Liver (tissue), 8 donors: ENCODE measurements at regions not wholly inside any gene's neighbourhood (a gene's known extent, or its start where the extent isn't known, plus 50 kb on each side); places are given as distances from the start of the nearest gene placed in this dataset.

Source experiments
- DNase-seq: peaks from one replicate; pipeline ENCODE4 v3.0.0-alpha.2; 2017; ENCODE audit warnings: low spot score
- H3K27ac ChIP-seq, 2 donors: one replicate each; pipeline ENCODE4 v1.7.0; 2013; ENCODE audit warnings: inconsistent platforms in 2 of 2, low read length in 2 of 2, control low read depth in 1 of 2, low read depth in 1 of 2, mild to moderate bottlenecking in 1 of 2
- H3K27me3 ChIP-seq, 4 donors: one replicate each; pipeline versions ENCODE4 v1.6.1 to v1.7.0; 2013; ENCODE audit warnings: low read length in 3 of 4, inconsistent platforms in 1 of 4, mild to moderate bottlenecking in 1 of 4, moderate library complexity in 1 of 4; ENCODE audit not compliant: control insufficient read depth in 4 of 4, insufficient read depth in 4 of 4
- H3K36me3 ChIP-seq, 4 donors: one replicate each; pipeline versions ENCODE4 v1.6.1 to v1.7.0; 2013; ENCODE audit warnings: low read length in 3 of 4, mild to moderate bottlenecking in 3 of 4, low read depth in 1 of 4, moderate library complexity in 1 of 4; ENCODE audit not compliant: control insufficient read depth in 4 of 4, insufficient read depth in 3 of 4
- H3K4me1 ChIP-seq, 4 donors: one replicate each; pipeline versions ENCODE4 v1.6.1 to v1.7.0; 2013; ENCODE audit warnings: low read length in 3 of 4, mild to moderate bottlenecking in 3 of 4, moderate library complexity in 1 of 4; ENCODE audit not compliant: control insufficient read depth in 4 of 4, insufficient read depth in 4 of 4
- H3K4me3 ChIP-seq, 3 donors: one replicate each; pipeline versions ENCODE4 v1.6.1 to v1.7.0; 2013; ENCODE audit warnings: low read length in 3 of 3, control low read depth in 1 of 3, low read depth in 1 of 3, mild to moderate bottlenecking in 1 of 3
- H3K9ac ChIP-seq, 2 donors: one replicate each; pipeline ENCODE4 v1.7.0; 2013; ENCODE audit warnings: low read length in 2 of 2, mild to moderate bottlenecking in 2 of 2, moderate library complexity in 2 of 2, control low read depth in 1 of 2, low read depth in 1 of 2
- H3K9me3 ChIP-seq, 4 donors: one replicate each; pipeline versions ENCODE4 v1.6.1 to v1.7.0; 2013; ENCODE audit warnings: low read length in 3 of 4; ENCODE audit not compliant: control insufficient read depth in 4 of 4
- EGR1 ChIP-seq, 2 donors: IDR thresholded peaks; 2 replicates each; pipeline ENCODE4 v1.6.1; 2016 to 2018; ENCODE audit warnings: antibody characterized with exemption in 2 of 2, low read depth in 2 of 2
- FOXA1 ChIP-seq: IDR thresholded peaks from 2 replicates; pipeline ENCODE4 v1.6.1; 2016; ENCODE audit warnings: antibody characterized with exemption
- FOXA2 ChIP-seq: IDR thresholded peaks from 2 replicates; pipeline ENCODE4 v1.6.1; 2016; ENCODE audit warnings: antibody characterized with exemption
- GABPA ChIP-seq, 2 donors: IDR thresholded peaks in 1 of 2; conservative IDR thresholded peaks in 1 of 2; 2 replicates each; pipeline ENCODE4 v1.6.1; 2016; ENCODE audit warnings: antibody characterized with exemption in 2 of 2, mild to moderate bottlenecking in 1 of 2, moderate library complexity in 1 of 2
- HNF4A ChIP-seq, 2 donors: conservative IDR thresholded peaks; 2 replicates each; pipeline ENCODE4 v1.6.1; 2016; ENCODE audit warnings: antibody characterized with exemption in 2 of 2, mild to moderate bottlenecking in 2 of 2
- HNF4G ChIP-seq: IDR thresholded peaks from 2 replicates; pipeline ENCODE4 v1.6.1; 2016; ENCODE audit warnings: antibody characterized with exemption
- JUND ChIP-seq, 2 donors: IDR thresholded peaks; 2 replicates each; pipeline ENCODE4 v1.6.1; 2016; ENCODE audit warnings: antibody characterized with exemption in 2 of 2
- NR2F2 ChIP-seq: IDR thresholded peaks from 2 replicates; pipeline ENCODE4 v1.6.1; 2016; ENCODE audit warnings: antibody characterized with exemption
- RAD21 ChIP-seq, 2 donors: IDR thresholded peaks; 2 replicates each; pipeline ENCODE4 v1.6.1; 2016; ENCODE audit warnings: antibody characterized with exemption in 2 of 2, mild to moderate bottlenecking in 2 of 2
- SP1 ChIP-seq: IDR thresholded peaks from 2 replicates; pipeline ENCODE4 v1.6.1; 2018; ENCODE audit warnings: antibody characterized with exemption, mild to moderate bottlenecking
- TAF1 ChIP-seq: conservative IDR thresholded peaks from 2 replicates; pipeline ENCODE4 v1.6.1; 2016; ENCODE audit warnings: antibody characterized with exemption, mild to moderate bottlenecking
- whole genome bisulfite sequencing: extraction: QIAGEN DNeasy Blood & Tissue Kit; methylation state at CpG from one replicate; pipeline ENCODE4 v1.1.7; 2013; 5-methylcytosine and 5-hydroxymethylcytosine counted together
- TF ChIP-seq, protein P1 (sequence below): IDR thresholded peaks from 2 replicates; pipeline ENCODE4 v1.6.1; 2016; ENCODE audit warnings: antibody characterized with exemption, mild to moderate bottlenecking
- TF ChIP-seq, protein P2 (sequence below): IDR thresholded peaks from 2 replicates; pipeline ENCODE4 v1.6.1; 2016; ENCODE audit warnings: antibody characterized with exemption
- TF ChIP-seq, protein P3 (sequence below): IDR thresholded peaks from 2 replicates; pipeline ENCODE4 v1.6.1; 2016; ENCODE audit warnings: antibody characterized with exemption
- TF ChIP-seq, protein P4 (sequence below): fragments of 150-350 bp; IDR thresholded peaks from 2 replicates; pipeline ENCODE4 v1.5.1; 2017; ENCODE audit warnings: improper control_type of control experiment, low read depth, low read length; ENCODE audit not compliant: missing input control
- donor health status: healthy.
- donor health status: healthy.
- donor health status: healthy.
- donor health status: healthy.
- donor health status: healthy.

DNA sequence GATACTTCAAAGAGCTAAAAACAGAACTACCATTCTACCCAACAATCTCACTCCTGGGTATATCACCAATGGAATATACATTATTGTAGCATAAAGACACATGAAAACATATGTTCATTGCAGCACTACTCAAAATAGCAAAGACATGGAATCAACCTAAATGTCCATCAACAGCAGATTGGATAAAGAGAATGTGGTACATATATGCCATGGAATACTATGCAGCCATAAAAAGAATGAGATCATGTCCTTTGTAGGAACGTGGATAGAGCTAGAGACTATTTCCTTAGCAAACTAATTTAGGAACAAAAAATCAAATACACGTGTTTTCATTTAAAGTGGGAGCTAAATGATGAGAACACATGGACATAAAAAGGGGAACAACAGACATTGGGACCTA is 247.9 kb upstream of the VLDLR start:
- 72% methylated on average over 2 of the region's 2 CpGs for WGBS

DNA sequence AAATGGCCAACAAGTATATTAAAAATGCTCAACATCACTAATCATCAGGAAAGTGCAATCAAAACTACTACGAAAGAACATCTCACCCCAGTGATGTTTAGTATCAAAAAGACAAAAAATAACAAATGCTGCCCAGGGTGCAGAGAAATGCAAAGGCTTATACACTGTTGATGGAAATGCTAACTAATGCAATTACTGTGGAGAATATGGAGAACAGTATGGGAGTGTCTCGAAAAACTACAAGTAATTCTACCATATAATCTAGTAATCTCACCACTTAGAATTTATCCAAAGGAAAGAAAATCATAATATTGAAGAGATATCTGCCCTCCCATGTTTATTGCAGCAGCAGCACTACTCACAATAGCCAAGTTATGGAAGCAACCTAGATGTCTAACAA is 246.5 kb upstream of the VLDLR start:
- H3K9me3 ChIP-seq: no peaks in the 10 kb centered on the region
- H3K27me3 ChIP-seq: no peaks in the 10 kb centered on the region
- H3K36me3 ChIP-seq: no peaks in the 10 kb centered on the region
- no peak for DNase-seq
- 79% methylated on average over 2 of the region's 2 CpGs for WGBS
- no peaks in the 10 kb centered on the region for H3K4me1 ChIP-seq
- no peak overlapping the region for H3K9ac ChIP-seq
- no peak overlapping the region for H3K4me3 ChIP-seq
- no peak overlapping the region for H3K27ac ChIP-seq
- no peak for TF ChIP-seq GABPA (IDR thresholded peaks at IDR 0.05 in 1 of 2, conservative IDR thresholded peaks at IDR 0.05 in 1 of 2)
- TF ChIP-seq, protein P1, sequence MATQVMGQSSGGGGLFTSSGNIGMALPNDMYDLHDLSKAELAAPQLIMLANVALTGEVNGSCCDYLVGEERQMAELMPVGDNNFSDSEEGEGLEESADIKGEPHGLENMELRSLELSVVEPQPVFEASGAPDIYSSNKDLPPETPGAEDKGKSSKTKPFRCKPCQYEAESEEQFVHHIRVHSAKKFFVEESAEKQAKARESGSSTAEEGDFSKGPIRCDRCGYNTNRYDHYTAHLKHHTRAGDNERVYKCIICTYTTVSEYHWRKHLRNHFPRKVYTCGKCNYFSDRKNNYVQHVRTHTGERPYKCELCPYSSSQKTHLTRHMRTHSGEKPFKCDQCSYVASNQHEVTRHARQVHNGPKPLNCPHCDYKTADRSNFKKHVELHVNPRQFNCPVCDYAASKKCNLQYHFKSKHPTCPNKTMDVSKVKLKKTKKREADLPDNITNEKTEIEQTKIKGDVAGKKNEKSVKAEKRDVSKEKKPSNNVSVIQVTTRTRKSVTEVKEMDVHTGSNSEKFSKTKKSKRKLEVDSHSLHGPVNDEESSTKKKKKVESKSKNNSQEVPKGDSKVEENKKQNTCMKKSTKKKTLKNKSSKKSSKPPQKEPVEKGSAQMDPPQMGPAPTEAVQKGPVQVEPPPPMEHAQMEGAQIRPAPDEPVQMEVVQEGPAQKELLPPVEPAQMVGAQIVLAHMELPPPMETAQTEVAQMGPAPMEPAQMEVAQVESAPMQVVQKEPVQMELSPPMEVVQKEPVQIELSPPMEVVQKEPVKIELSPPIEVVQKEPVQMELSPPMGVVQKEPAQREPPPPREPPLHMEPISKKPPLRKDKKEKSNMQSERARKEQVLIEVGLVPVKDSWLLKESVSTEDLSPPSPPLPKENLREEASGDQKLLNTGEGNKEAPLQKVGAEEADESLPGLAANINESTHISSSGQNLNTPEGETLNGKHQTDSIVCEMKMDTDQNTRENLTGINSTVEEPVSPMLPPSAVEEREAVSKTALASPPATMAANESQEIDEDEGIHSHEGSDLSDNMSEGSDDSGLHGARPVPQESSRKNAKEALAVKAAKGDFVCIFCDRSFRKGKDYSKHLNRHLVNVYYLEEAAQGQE: no peak
- TF ChIP-seq, protein P2, sequence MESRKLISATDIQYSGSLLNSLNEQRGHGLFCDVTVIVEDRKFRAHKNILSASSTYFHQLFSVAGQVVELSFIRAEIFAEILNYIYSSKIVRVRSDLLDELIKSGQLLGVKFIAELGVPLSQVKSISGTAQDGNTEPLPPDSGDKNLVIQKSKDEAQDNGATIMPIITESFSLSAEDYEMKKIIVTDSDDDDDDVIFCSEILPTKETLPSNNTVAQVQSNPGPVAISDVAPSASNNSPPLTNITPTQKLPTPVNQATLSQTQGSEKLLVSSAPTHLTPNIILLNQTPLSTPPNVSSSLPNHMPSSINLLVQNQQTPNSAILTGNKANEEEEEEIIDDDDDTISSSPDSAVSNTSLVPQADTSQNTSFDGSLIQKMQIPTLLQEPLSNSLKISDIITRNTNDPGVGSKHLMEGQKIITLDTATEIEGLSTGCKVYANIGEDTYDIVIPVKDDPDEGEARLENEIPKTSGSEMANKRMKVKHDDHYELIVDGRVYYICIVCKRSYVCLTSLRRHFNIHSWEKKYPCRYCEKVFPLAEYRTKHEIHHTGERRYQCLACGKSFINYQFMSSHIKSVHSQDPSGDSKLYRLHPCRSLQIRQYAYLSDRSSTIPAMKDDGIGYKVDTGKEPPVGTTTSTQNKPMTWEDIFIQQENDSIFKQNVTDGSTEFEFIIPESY: no peak
- no peak for TF ChIP-seq NR2F2
- no peak for TF ChIP-seq FOXA1
- no peak for TF ChIP-seq TAF1
- TF ChIP-seq JUND (IDR thresholded peaks at IDR 0.05): no peak
- TF ChIP-seq FOXA2: no peak
- no peak for TF ChIP-seq SP1

More for the DNA sequence above, 247.9 kb upstream of the VLDLR start:
- Histone ChIP-seq H3K27me3 (no peaks in the 10 kb centered on the region), H3K27ac (no peak overlapping the region), H3K9me3 (no peaks in the 10 kb centered on the region), H3K4me1 (no peaks in the 10 kb centered on the region), H3K36me3 (no peaks in the 10 kb centered on the region), H3K4me3 (no peak overlapping the region), H3K9ac (no peak overlapping the region)
- no peak for DNase-seq
- TF ChIP-seq HNF4A (conservative IDR thresholded peaks at IDR 0.05) (no peak), TAF1 (no peak), GABPA (IDR thresholded peaks at IDR 0.05 in 1 of 2, conservative IDR thresholded peaks at IDR 0.05 in 1 of 2) (no peak), FOXA2 (no peak), HNF4G (no peak), FOXA1 (no peak), RAD21 (IDR thresholded peaks at IDR 0.05) (no peak), EGR1 (IDR thresholded peaks at IDR 0.05; ENCODE audit: low read depth in 2 of 2) (no peak), SP1 (no peak)
- TF ChIP-seq, protein P3, sequence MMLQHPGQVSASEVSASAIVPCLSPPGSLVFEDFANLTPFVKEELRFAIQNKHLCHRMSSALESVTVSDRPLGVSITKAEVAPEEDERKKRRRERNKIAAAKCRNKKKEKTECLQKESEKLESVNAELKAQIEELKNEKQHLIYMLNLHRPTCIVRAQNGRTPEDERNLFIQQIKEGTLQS: no peak
- TF ChIP-seq, protein P1: no peak
- TF ChIP-seq, protein P2: no peak
- TF ChIP-seq, protein P4, sequence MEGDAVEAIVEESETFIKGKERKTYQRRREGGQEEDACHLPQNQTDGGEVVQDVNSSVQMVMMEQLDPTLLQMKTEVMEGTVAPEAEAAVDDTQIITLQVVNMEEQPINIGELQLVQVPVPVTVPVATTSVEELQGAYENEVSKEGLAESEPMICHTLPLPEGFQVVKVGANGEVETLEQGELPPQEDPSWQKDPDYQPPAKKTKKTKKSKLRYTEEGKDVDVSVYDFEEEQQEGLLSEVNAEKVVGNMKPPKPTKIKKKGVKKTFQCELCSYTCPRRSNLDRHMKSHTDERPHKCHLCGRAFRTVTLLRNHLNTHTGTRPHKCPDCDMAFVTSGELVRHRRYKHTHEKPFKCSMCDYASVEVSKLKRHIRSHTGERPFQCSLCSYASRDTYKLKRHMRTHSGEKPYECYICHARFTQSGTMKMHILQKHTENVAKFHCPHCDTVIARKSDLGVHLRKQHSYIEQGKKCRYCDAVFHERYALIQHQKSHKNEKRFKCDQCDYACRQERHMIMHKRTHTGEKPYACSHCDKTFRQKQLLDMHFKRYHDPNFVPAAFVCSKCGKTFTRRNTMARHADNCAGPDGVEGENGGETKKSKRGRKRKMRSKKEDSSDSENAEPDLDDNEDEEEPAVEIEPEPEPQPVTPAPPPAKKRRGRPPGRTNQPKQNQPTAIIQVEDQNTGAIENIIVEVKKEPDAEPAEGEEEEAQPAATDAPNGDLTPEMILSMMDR: no peak
